Keratinocyte (primary cell): ENCODE measurements at regions not wholly inside any gene's neighbourhood (a gene's known extent, or its start where the extent isn't known, plus 50 kb on each side); places are given as distances from the start of the nearest gene placed in this dataset.

Experiments used
- CTCF ChIP-seq, 3 experiments: IDR thresholded peaks in 1 of 3; conservative IDR thresholded peaks in 1 of 3; optimal IDR thresholded peaks in 1 of 3; 2 replicates in 2 of 3; 3 replicates in 1 of 3; pipeline versions ENCODE3 to v1.5.1; 2011; ENCODE audit warnings: low read length in 3 of 3, mild to moderate bottlenecking in 3 of 3, moderate library complexity in 2 of 3, control low read depth in 1 of 3, inconsistent platforms in 1 of 3; ENCODE audit not compliant: insufficient read depth in 2 of 3; ENCODE audit errors: extremely low read depth in 1 of 3
- EZH2 ChIP-seq: IDR thresholded peaks from one replicate; pipeline ENCODE4 v1.6.1; 2012; ENCODE audit warnings: inconsistent platforms, mild to moderate bottlenecking, low read length, moderate library complexity

- TF ChIP-seq CTCF (optimal IDR thresholded peaks at IDR 0.05 in 1 of 3, IDR thresholded peaks at IDR 0.05 in 1 of 3, conservative IDR thresholded peaks at IDR 0.05 in 1 of 3; ENCODE audit: extremely low read depth in 1 of 3, insufficient read depth in 2 of 3, low read length in 3 of 3) (no peak), EZH2 (no peak)
These were observed 991.9 kb downstream of the TMEM121 start for GRCh38 chr14:106518054-106518943.
